ENCODE measurements at regions not wholly inside any gene's neighbourhood (a gene's known extent, or its start where the extent isn't known, plus 50 kb on each side); places are given as distances from the start of the nearest gene placed in this dataset.

- Histone ChIP-seq H3K4me2 (ENCODE audit: insufficient read depth, low read length) (no peak overlapping the region), H3K79me2 (ENCODE audit: insufficient read depth, low read length) (no peaks in the 10 kb centered on the region), H4K20me1 (ENCODE audit: insufficient read depth, low read length) (no peaks in the 10 kb centered on the region), H3K9ac (ENCODE audit: low read depth, low read length) (no peak overlapping the region), H3K9me3 (ENCODE audit: insufficient read depth, low read length, severe bottlenecking) (no peaks in the 10 kb centered on the region), H3K27me3 (ENCODE audit: insufficient read depth, low read length, poor library complexity) (no peaks in the 10 kb centered on the region), H3K27ac (ENCODE audit: low read length) (no peak overlapping the region), H3K36me3 (ENCODE audit: insufficient read depth, low read length) (no peaks in the 10 kb centered on the region), H3K4me1 (ENCODE audit: insufficient read depth, low read length) (no peaks in the 10 kb centered on the region), H3K4me3 (ENCODE audit: low read depth in 1 of 2, low read length in 2 of 2) (no peak overlapping the region), H2AFZ (ENCODE audit: low read depth, low read length) (no peak overlapping the region)
- ATAC-seq (ENCODE audit: insufficient read depth, low read depth) (no peak), DNase-seq (no peak)
- TF ChIP-seq CTCF (IDR thresholded peaks at IDR 0.05; ENCODE audit: borderline replicate concordance, extremely low read depth, low read length, poor library complexity, severe bottlenecking) = no peak
- TF ChIP-seq EZH2 (IDR thresholded peaks at IDR 0.05; ENCODE audit: borderline replicate concordance, low read depth, low read length, severe bottlenecking) = no peak
Measured at GRCh38 chr2:107359021-107359420, 467.7 kb upstream of the RGPD4 start.

- no peak overlapping the region for H3K27ac ChIP-seq (ENCODE audit: low read length)
- H3K9me3 ChIP-seq (ENCODE audit: insufficient read depth, low read length, severe bottlenecking) = no peaks in the 10 kb centered on the region
- no peaks in the 10 kb centered on the region for H4K20me1 ChIP-seq (ENCODE audit: insufficient read depth, low read length)
- DNase-seq (no peak), ATAC-seq (ENCODE audit: insufficient read depth, low read depth) (no peak)
- no peaks in the 10 kb centered on the region for H3K79me2 ChIP-seq (ENCODE audit: insufficient read depth, low read length)
- H2AFZ ChIP-seq (ENCODE audit: low read depth, low read length) = no peak overlapping the region
- no peak for TF ChIP-seq CTCF (IDR thresholded peaks at IDR 0.05; ENCODE audit: borderline replicate concordance, extremely low read depth, low read length, poor library complexity, severe bottlenecking)
- no peak for TF ChIP-seq EZH2 (IDR thresholded peaks at IDR 0.05; ENCODE audit: borderline replicate concordance, low read depth, low read length, severe bottlenecking)
- H3K4me1 ChIP-seq (ENCODE audit: insufficient read depth, low read length) = no peaks in the 10 kb centered on the region
- H3K9ac ChIP-seq (ENCODE audit: low read depth, low read length) = no peak overlapping the region
- H3K36me3 ChIP-seq (ENCODE audit: insufficient read depth, low read length) = no peaks in the 10 kb centered on the region
- no peak overlapping the region for H3K4me3 ChIP-seq (ENCODE audit: low read depth in 1 of 2, low read length in 2 of 2)
- no peaks in the 10 kb centered on the region for H3K27me3 ChIP-seq (ENCODE audit: insufficient read depth, low read length, poor library complexity)
- no peak overlapping the region for H3K4me2 ChIP-seq (ENCODE audit: insufficient read depth, low read length)
Measured at GRCh38 chr2:107361751-107362381, 464.8 kb upstream of the RGPD4 start.

GRCh38 chr2:107362993-107363392 lies 463.7 kb upstream of the RGPD4 start:
- Histone ChIP-seq H3K79me2 (ENCODE audit: insufficient read depth, low read length) (no peaks in the 10 kb centered on the region), H3K27me3 (ENCODE audit: insufficient read depth, low read length, poor library complexity) (no peaks in the 10 kb centered on the region), H4K20me1 (ENCODE audit: insufficient read depth, low read length) (no peaks in the 10 kb centered on the region), H3K4me2 (ENCODE audit: insufficient read depth, low read length) (no peak overlapping the region), H2AFZ (ENCODE audit: low read depth, low read length) (no peak overlapping the region), H3K9me3 (ENCODE audit: insufficient read depth, low read length, severe bottlenecking) (no peaks in the 10 kb centered on the region), H3K27ac (ENCODE audit: low read length) (no peak overlapping the region), H3K9ac (ENCODE audit: low read depth, low read length) (no peak overlapping the region), H3K36me3 (ENCODE audit: insufficient read depth, low read length) (no peaks in the 10 kb centered on the region), H3K4me1 (ENCODE audit: insufficient read depth, low read length) (no peaks in the 10 kb centered on the region), H3K4me3 (ENCODE audit: low read depth in 1 of 2, low read length in 2 of 2) (no peak overlapping the region)
- DNase-seq = no peak
- ATAC-seq (ENCODE audit: insufficient read depth, low read depth) = no peak
- TF ChIP-seq CTCF (IDR thresholded peaks at IDR 0.05; ENCODE audit: borderline replicate concordance, extremely low read depth, low read length, poor library complexity, severe bottlenecking) = no peak
- no peak for TF ChIP-seq EZH2 (IDR thresholded peaks at IDR 0.05; ENCODE audit: borderline replicate concordance, low read depth, low read length, severe bottlenecking)
